Stimulated activated CD8-positive, alpha-beta memory T cell treated with anti-CD3 and anti-CD28 coated beads, Interleukin-12 subunit alpha, Interleukin-12 subunit beta, amount 100 ng/mL, for 4 hours (primary cell): ENCODE measurements at regions not wholly inside any gene's neighbourhood (a gene's known extent, or its start where the extent isn't known, plus 50 kb on each side); places are given as distances from the start of the nearest gene placed in this dataset.
"Not testable (repeated sequence)": the region's sequence is repeated elsewhere in the genome, so short reads cannot be mapped to it uniquely, and the experiment has no call there.

Source experiments
- DNase-seq: peaks from one replicate; pipeline ENCODE4 v3.0.0-alpha.2; 2020; ENCODE audit warnings: low read depth

GRCh38 chr1:25021591-25022215, 91.6 kb upstream of the RUNX3 start:
- DNase-seq = no peak

- DNase-seq = no peak
These were observed 90.9 kb upstream of the RUNX3 start for GRCh38 chr1:25020851-25021590.

GRCh38 chr1:25020173-25020845, 90.2 kb upstream of the RUNX3 start:
- DNase-seq = no peak

GRCh38 chr1:25019337-25020172, 89.5 kb upstream of the RUNX3 start:
- DNase-seq = no peak

GRCh38 chr1:25018943-25019336, 88.9 kb upstream of the RUNX3 start:
- DNase-seq = no peak

- no peak for DNase-seq
These were observed 88.1 kb upstream of the RUNX3 start for GRCh38 chr1:25018110-25018735.

GRCh38 chr1:25017436-25018109, 87.5 kb upstream of the RUNX3 start:
- DNase-seq = no peak

- no peak for DNase-seq
These were observed 83.2 kb upstream of the RUNX3 start for GRCh38 chr1:25012966-25013962.

- no peak for DNase-seq
These were observed 82.0 kb upstream of the RUNX3 start for GRCh38 chr1:25011943-25012638.

- DNase-seq = no peak
These were observed 81.2 kb upstream of the RUNX3 start for GRCh38 chr1:25011275-25011674.

- DNase-seq = no peak
These were observed 79.7 kb upstream of the RUNX3 start for GRCh38 chr1:25009671-25010262.

GRCh38 chr1:25008192-25008485, 78.1 kb upstream of the RUNX3 start:
- no peak for DNase-seq

GRCh38 chr1:25007390-25008191, 77.5 kb upstream of the RUNX3 start:
- not testable (repeated sequence) for DNase-seq

- no peak for DNase-seq
These were observed 76.7 kb upstream of the RUNX3 start for GRCh38 chr1:25006770-25007169.

GRCh38 chr1:25004355-25004754, 74.3 kb upstream of the RUNX3 start:
- no peak for DNase-seq

GRCh38 chr1:25003457-25004190, 73.5 kb upstream of the RUNX3 start:
- no peak for DNase-seq

- no peak for DNase-seq
These were observed 72.9 kb upstream of the RUNX3 start for GRCh38 chr1:25003000-25003399.
